ENCODE measurements at regions not wholly inside any gene's neighbourhood (a gene's known extent, or its start where the extent isn't known, plus 50 kb on each side); places are given as distances from the start of the nearest gene placed in this dataset.

GRCh38 chr2:177063331-177063730 lies 149.3 kb upstream of the HNRNPA3 start:
- DNase-seq (ENCODE audit: low read depth): no peak

GRCh38 chr2:177064422-177064821 lies 148.2 kb upstream of the HNRNPA3 start:
- no peak for DNase-seq (ENCODE audit: low read depth)

- DNase-seq (ENCODE audit: low read depth): no peak
Measured at GRCh38 chr2:177068967-177069366, 143.6 kb upstream of the HNRNPA3 start.

- DNase-seq (ENCODE audit: low read depth): no peak
Measured at GRCh38 chr2:177072090-177072489, 140.5 kb upstream of the HNRNPA3 start.

GRCh38 chr2:177073611-177074010 lies 139.0 kb upstream of the HNRNPA3 start:
- DNase-seq (ENCODE audit: low read depth): no peak

- no peak for DNase-seq (ENCODE audit: low read depth)
Measured at GRCh38 chr2:177074099-177074710, 138.4 kb upstream of the HNRNPA3 start.

- DNase-seq (ENCODE audit: low read depth): no peak
Measured at GRCh38 chr2:177075254-177075653, 137.3 kb upstream of the HNRNPA3 start.

GRCh38 chr2:177076636-177077179 lies 135.9 kb upstream of the HNRNPA3 start:
- no peak for DNase-seq (ENCODE audit: low read depth)

- no peak for DNase-seq (ENCODE audit: low read depth)
Measured at GRCh38 chr2:177077778-177078177, 134.8 kb upstream of the HNRNPA3 start.

- no peak for DNase-seq (ENCODE audit: low read depth)
Measured at GRCh38 chr2:177078416-177078815, 134.2 kb upstream of the HNRNPA3 start.

GRCh38 chr2:177078855-177079254 lies 133.7 kb upstream of the HNRNPA3 start:
- no peak for DNase-seq (ENCODE audit: low read depth)

- no peak for DNase-seq (ENCODE audit: low read depth)
Measured at GRCh38 chr2:177080746-177081284, 131.8 kb upstream of the HNRNPA3 start.

- no peak for DNase-seq (ENCODE audit: low read depth)
Measured at GRCh38 chr2:177084607-177085006, 128.0 kb upstream of the HNRNPA3 start.

- no peak for DNase-seq (ENCODE audit: low read depth)
Measured at GRCh38 chr2:177088529-177088928, 124.1 kb upstream of the HNRNPA3 start.

GRCh38 chr2:177090967-177091366 lies 121.6 kb upstream of the HNRNPA3 start:
- DNase-seq (ENCODE audit: low read depth): no peak

- no peak for DNase-seq (ENCODE audit: low read depth)
Measured at GRCh38 chr2:177093371-177093770, 119.2 kb upstream of the HNRNPA3 start.

- no peak for DNase-seq (ENCODE audit: low read depth)
Measured at GRCh38 chr2:177098001-177098613, 114.5 kb upstream of the HNRNPA3 start.

- DNase-seq (ENCODE audit: low read depth): no peak
Measured at GRCh38 chr2:177101930-177102329, 110.7 kb upstream of the HNRNPA3 start.

GRCh38 chr2:177106212-177106611 lies 106.4 kb upstream of the HNRNPA3 start:
- DNase-seq (ENCODE audit: low read depth): no peak

- no peak for DNase-seq (ENCODE audit: low read depth)
Measured at GRCh38 chr2:177108890-177109289, 103.7 kb upstream of the HNRNPA3 start.

- DNase-seq (ENCODE audit: low read depth): no peak
Measured at GRCh38 chr2:177114712-177115111, 97.9 kb upstream of the HNRNPA3 start.

- DNase-seq (ENCODE audit: low read depth): no peak
Measured at GRCh38 chr2:177117755-177118154, 94.8 kb upstream of the HNRNPA3 start.

GRCh38 chr2:177118636-177119035 lies 94.0 kb upstream of the HNRNPA3 start:
- DNase-seq (ENCODE audit: low read depth): no peak

GRCh38 chr2:177119099-177119498 lies 93.5 kb upstream of the HNRNPA3 start:
- DNase-seq (ENCODE audit: low read depth): no peak
